ENCODE measurements at regions not wholly inside any gene's neighbourhood (a gene's known extent, or its start where the extent isn't known, plus 50 kb on each side); places are given as distances from the start of the nearest gene placed in this dataset.
A peak's percentile ranks its signal among the peaks of the same experiment; 100 is the strongest.

GRCh38 chr14:23862513-23862912, 91.1 kb upstream of the DHRS4 start:
- Mint-ChIP-seq H3K27ac (ENCODE audit: unreplicated experiment) (peak overlapping the region; percentile 97), H3K4me1 (ENCODE audit: low read depth, unreplicated experiment) (peaks cover 46% of the 10 kb centered on the region), H3K36me3 (ENCODE audit: unreplicated experiment) (peaks cover 4% of the 10 kb centered on the region), H3K4me3 (ENCODE audit: unreplicated experiment) (no peak overlapping the region), H3K9me3 (ENCODE audit: unreplicated experiment) (peaks cover 24% of the 10 kb centered on the region), H3K27me3 (ENCODE audit: unreplicated experiment) (peaks cover 23% of the 10 kb centered on the region)
- TF ChIP-seq CTCF (IDR thresholded peaks at IDR 0.05; ENCODE audit: partially characterized antibody, unreplicated experiment), result no peak
- no peak for DNase-seq

- H3K36me3 Mint-ChIP-seq (ENCODE audit: unreplicated experiment), result peaks cover 4% of the 10 kb centered on the region
- H3K27me3 Mint-ChIP-seq (ENCODE audit: unreplicated experiment), result peaks cover 23% of the 10 kb centered on the region
- peak overlapping the region; percentile 60 for H3K4me3 Mint-ChIP-seq (ENCODE audit: unreplicated experiment)
- no peak for TF ChIP-seq CTCF (IDR thresholded peaks at IDR 0.05; ENCODE audit: partially characterized antibody, unreplicated experiment)
- no peak for DNase-seq
- peaks cover 51% of the 10 kb centered on the region for H3K4me1 Mint-ChIP-seq (ENCODE audit: low read depth, unreplicated experiment)
- peak overlapping the region; percentile 97 for H3K27ac Mint-ChIP-seq (ENCODE audit: unreplicated experiment)
- H3K9me3 Mint-ChIP-seq (ENCODE audit: unreplicated experiment), result peaks cover 24% of the 10 kb centered on the region
Measured at GRCh38 chr14:23863836-23864235, 89.7 kb upstream of the DHRS4 start.

DNA sequence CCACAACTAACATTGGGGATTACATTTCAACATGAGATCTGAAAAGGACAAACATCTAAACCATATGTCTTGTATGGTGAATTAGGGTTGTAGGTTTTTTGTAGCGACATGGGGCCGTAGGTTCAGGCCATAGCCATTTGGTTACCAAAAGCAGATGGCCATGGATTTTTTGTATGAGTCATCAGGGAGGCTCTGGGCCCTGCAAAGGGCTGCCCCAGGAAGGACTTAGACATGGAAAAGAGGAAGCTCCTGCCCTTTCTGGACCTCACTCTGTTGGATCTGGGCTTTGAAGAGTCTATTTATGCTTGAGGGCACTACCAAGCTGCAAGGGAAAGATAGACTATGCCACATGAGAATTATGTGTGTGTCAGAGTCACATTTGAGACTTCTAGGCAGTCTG, 89.3 kb upstream of the DHRS4 start:
- H3K27me3 Mint-ChIP-seq (ENCODE audit: unreplicated experiment), result peaks cover 23% of the 10 kb centered on the region

DNA sequence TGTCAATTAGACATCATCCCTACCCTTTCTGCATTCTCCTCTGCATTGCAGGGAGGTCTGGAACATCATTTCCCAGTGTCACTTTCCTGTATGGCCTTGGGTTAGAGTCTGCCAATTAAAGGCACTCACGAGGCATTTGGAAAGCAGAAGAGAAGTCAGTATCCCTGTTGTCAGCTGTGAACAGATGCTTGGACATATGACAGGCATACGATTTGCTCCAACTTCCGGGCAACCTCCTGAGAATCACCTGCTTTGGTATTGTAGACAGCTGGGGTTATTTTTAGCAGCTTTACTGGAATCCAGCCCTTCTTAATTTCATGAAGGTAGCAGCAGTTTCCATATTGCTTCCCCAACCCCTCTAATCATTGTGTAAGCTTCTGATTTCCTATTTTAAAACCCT, 88.7 kb upstream of the DHRS4 start:
- H3K36me3 Mint-ChIP-seq (ENCODE audit: unreplicated experiment), result peaks cover 2% of the 10 kb centered on the region
- peak; percentile 42 for DNase-seq
- no peak for TF ChIP-seq CTCF (IDR thresholded peaks at IDR 0.05; ENCODE audit: partially characterized antibody, unreplicated experiment)
- peaks cover 23% of the 10 kb centered on the region for H3K27me3 Mint-ChIP-seq (ENCODE audit: unreplicated experiment)
- peak overlapping the region; percentile 97 for H3K27ac Mint-ChIP-seq (ENCODE audit: unreplicated experiment)
- H3K4me1 Mint-ChIP-seq (ENCODE audit: low read depth, unreplicated experiment), result peaks cover 51% of the 10 kb centered on the region
- H3K4me3 Mint-ChIP-seq (ENCODE audit: unreplicated experiment), result peak overlapping the region; percentile 60
- H3K9me3 Mint-ChIP-seq (ENCODE audit: unreplicated experiment), result peaks cover 24% of the 10 kb centered on the region

More for the DNA sequence above, 89.3 kb upstream of the DHRS4 start:
- DNase-seq, result peak; percentile 29
- H3K36me3 Mint-ChIP-seq (ENCODE audit: unreplicated experiment), result peaks cover 4% of the 10 kb centered on the region
- no peak for TF ChIP-seq CTCF (IDR thresholded peaks at IDR 0.05; ENCODE audit: partially characterized antibody, unreplicated experiment)
- H3K27ac Mint-ChIP-seq (ENCODE audit: unreplicated experiment), result peak overlapping the region; percentile 97
- peaks cover 24% of the 10 kb centered on the region for H3K9me3 Mint-ChIP-seq (ENCODE audit: unreplicated experiment)
- peaks cover 51% of the 10 kb centered on the region for H3K4me1 Mint-ChIP-seq (ENCODE audit: low read depth, unreplicated experiment)
- H3K4me3 Mint-ChIP-seq (ENCODE audit: unreplicated experiment), result peak overlapping the region; percentile 60

- H3K27ac Mint-ChIP-seq (ENCODE audit: unreplicated experiment), result peak overlapping the region; percentile 97
- H3K4me3 Mint-ChIP-seq (ENCODE audit: unreplicated experiment), result peak overlapping the region; percentile 60
- TF ChIP-seq CTCF (IDR thresholded peaks at IDR 0.05; ENCODE audit: partially characterized antibody, unreplicated experiment), result no peak
- peaks cover 23% of the 10 kb centered on the region for H3K27me3 Mint-ChIP-seq (ENCODE audit: unreplicated experiment)
- H3K9me3 Mint-ChIP-seq (ENCODE audit: unreplicated experiment), result peaks cover 24% of the 10 kb centered on the region
- peaks cover 51% of the 10 kb centered on the region for H3K4me1 Mint-ChIP-seq (ENCODE audit: low read depth, unreplicated experiment)
- H3K36me3 Mint-ChIP-seq (ENCODE audit: unreplicated experiment), result no peaks in the 10 kb centered on the region
- no peak for DNase-seq
Measured at GRCh38 chr14:23865502-23865901, 88.1 kb upstream of the DHRS4 start.
